ENCODE measurements at regions not wholly inside any gene's neighbourhood (a gene's known extent, or its start where the extent isn't known, plus 50 kb on each side); places are given as distances from the start of the nearest gene placed in this dataset.

GRCh38 chr1:209486861-209487593 lies 96.5 kb upstream of the CAMK1G start:
- TF ChIP-seq POLR2AphosphoS5 (IDR thresholded peaks at IDR 0.05; ENCODE audit: low read depth, low read length), result no peak
- TF ChIP-seq POLR2A (IDR thresholded peaks at IDR 0.05; ENCODE audit: low read depth, low read length), result no peak

All from GM12892 (cell line).